ENCODE measurements at regions not wholly inside any gene's neighbourhood (a gene's known extent, or its start where the extent isn't known, plus 50 kb on each side); places are given as distances from the start of the nearest gene placed in this dataset.

DNA sequence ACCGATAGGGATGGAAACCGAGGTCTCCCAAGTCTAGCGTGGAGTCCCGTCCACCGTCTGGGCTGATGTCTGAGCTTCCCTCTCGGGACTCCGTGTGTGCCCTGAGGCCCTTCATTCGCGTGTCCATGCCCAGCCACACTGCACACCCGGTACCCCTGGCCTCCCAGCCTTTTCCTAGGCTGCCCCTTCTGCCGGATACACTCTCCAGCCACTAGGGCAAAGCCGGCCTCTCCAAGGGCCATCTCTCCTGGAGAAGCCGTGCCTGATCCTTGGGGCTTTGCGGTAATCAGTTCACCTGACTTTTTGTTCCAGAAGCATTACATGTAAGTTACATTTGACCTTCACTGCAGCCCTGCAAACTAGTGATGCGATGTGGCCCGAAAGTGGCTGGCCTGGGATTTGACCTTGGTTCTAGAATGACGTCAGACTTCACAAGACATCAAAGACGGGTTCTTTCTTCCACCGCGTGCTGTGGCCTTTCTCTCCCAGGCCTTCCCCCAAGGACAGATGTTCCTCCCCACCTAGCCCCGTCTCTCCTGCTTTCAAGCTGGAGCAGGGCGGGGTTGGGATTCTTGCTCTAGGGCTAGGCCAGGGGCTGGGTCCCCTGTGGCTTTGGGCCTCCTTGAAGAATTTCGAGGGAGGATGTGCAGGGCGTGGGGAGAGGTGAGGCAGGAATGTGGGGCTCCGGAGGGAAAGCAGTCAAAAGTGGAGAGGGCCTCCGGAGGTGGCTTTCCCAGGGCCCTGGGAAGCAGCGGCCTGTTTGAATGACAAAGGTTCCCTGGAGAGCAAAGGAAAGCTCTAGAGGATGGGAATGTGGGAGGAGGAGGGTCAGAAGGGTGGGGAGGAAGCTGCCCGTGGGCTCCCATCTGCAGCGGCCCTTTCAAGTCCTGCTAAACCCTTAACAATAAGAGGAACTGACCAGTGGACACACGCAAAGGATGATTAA, 49.7 kb upstream of the SLC2A1 start (continued):
- no peak for TF ChIP-seq ARID2 (CRISPR knock-in tag; IDR thresholded peaks at IDR 0.05; ENCODE audit: borderline replicate concordance)
- no peak for TF ChIP-seq ZNF343 (CRISPR knock-in tag; IDR thresholded peaks at IDR 0.05)
- TF ChIP-seq, protein P1, sequence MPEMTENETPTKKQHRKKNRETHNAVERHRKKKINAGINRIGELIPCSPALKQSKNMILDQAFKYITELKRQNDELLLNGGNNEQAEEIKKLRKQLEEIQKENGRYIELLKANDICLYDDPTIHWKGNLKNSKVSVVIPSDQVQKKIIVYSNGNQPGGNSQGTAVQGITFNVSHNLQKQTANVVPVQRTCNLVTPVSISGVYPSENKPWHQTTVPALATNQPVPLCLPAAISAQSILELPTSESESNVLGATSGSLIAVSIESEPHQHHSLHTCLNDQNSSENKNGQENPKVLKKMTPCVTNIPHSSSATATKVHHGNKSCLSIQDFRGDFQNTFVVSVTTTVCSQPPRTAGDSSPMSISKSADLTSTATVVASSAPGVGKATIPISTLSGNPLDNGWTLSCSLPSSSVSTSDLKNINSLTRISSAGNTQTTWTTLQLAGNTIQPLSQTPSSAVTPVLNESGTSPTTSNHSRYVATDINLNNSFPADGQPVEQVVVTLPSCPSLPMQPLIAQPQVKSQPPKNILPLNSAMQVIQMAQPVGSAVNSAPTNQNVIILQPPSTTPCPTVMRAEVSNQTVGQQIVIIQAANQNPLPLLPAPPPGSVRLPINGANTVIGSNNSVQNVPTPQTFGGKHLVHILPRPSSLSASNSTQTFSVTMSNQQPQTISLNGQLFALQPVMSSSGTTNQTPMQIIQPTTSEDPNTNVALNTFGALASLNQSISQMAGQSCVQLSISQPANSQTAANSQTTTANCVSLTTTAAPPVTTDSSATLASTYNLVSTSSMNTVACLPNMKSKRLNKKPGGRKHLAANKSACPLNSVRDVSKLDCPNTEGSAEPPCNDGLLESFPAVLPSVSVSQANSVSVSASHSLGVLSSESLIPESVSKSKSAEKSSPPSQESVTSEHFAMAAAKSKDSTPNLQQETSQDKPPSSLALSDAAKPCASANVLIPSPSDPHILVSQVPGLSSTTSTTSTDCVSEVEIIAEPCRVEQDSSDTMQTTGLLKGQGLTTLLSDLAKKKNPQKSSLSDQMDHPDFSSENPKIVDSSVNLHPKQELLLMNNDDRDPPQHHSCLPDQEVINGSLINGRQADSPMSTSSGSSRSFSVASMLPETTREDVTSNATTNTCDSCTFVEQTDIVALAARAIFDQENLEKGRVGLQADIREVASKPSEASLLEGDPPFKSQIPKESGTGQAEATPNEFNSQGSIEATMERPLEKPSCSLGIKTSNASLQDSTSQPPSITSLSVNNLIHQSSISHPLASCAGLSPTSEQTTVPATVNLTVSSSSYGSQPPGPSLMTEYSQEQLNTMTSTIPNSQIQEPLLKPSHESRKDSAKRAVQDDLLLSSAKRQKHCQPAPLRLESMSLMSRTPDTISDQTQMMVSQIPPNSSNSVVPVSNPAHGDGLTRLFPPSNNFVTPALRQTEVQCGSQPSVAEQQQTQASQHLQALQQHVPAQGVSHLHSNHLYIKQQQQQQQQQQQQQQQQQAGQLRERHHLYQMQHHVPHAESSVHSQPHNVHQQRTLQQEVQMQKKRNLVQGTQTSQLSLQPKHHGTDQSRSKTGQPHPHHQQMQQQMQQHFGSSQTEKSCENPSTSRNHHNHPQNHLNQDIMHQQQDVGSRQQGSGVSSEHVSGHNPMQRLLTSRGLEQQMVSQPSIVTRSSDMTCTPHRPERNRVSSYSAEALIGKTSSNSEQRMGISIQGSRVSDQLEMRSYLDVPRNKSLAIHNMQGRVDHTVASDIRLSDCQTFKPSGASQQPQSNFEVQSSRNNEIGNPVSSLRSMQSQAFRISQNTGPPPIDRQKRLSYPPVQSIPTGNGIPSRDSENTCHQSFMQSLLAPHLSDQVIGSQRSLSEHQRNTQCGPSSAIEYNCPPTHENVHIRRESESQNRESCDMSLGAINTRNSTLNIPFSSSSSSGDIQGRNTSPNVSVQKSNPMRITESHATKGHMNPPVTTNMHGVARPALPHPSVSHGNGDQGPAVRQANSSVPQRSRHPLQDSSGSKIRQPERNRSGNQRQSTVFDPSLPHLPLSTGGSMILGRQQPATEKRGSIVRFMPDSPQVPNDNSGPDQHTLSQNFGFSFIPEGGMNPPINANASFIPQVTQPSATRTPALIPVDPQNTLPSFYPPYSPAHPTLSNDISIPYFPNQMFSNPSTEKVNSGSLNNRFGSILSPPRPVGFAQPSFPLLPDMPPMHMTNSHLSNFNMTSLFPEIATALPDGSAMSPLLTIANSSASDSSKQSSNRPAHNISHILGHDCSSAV (CRISPR knock-in tag; IDR thresholded peaks at IDR 0.05; ENCODE audit: borderline replicate concordance), result no peak
- TF ChIP-seq NPAS2 (CRISPR knock-in tag; IDR thresholded peaks at IDR 0.05; ENCODE audit: borderline replicate concordance), result no peak
- no peak for TF ChIP-seq SRSF4 (IDR thresholded peaks at IDR 0.05; ENCODE audit: low read depth, low read length, poor library complexity, severe bottlenecking)
- TF ChIP-seq EED (CRISPR knock-in tag; IDR thresholded peaks at IDR 0.05), result no peak
- TF ChIP-seq IKZF4 (CRISPR knock-in tag; IDR thresholded peaks at IDR 0.05; ENCODE audit: borderline replicate concordance, low read depth, not compliant biosample characterization), result no peak
- no peak for TF ChIP-seq SPEN (CRISPR knock-in tag; IDR thresholded peaks at IDR 0.05; ENCODE audit: low read depth)
- TF ChIP-seq HOXA3 (CRISPR knock-in tag; IDR thresholded peaks at IDR 0.05), result 0 out of 2 replicates have a peak, but pooled peaks have one; percentile 35
- TF ChIP-seq, protein P2, sequence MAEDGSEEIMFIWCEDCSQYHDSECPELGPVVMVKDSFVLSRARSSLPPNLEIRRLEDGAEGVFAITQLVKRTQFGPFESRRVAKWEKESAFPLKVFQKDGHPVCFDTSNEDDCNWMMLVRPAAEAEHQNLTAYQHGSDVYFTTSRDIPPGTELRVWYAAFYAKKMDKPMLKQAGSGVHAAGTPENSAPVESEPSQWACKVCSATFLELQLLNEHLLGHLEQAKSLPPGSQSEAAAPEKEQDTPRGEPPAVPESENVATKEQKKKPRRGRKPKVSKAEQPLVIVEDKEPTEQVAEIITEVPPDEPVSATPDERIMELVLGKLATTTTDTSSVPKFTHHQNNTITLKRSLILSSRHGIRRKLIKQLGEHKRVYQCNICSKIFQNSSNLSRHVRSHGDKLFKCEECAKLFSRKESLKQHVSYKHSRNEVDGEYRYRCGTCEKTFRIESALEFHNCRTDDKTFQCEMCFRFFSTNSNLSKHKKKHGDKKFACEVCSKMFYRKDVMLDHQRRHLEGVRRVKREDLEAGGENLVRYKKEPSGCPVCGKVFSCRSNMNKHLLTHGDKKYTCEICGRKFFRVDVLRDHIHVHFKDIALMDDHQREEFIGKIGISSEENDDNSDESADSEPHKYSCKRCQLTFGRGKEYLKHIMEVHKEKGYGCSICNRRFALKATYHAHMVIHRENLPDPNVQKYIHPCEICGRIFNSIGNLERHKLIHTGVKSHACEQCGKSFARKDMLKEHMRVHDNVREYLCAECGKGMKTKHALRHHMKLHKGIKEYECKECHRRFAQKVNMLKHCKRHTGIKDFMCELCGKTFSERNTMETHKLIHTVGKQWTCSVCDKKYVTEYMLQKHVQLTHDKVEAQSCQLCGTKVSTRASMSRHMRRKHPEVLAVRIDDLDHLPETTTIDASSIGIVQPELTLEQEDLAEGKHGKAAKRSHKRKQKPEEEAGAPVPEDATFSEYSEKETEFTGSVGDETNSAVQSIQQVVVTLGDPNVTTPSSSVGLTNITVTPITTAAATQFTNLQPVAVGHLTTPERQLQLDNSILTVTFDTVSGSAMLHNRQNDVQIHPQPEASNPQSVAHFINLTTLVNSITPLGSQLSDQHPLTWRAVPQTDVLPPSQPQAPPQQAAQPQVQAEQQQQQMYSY (CRISPR knock-in tag; IDR thresholded peaks at IDR 0.05), result no peak
- TF ChIP-seq ZSCAN29 (CRISPR knock-in tag; conservative IDR thresholded peaks at IDR 0.05), result no peak
- TF ChIP-seq ZFP90 (CRISPR knock-in tag; IDR thresholded peaks at IDR 0.05; ENCODE audit: borderline replicate concordance), result no peak
- no peak for TF ChIP-seq ZNF34 (CRISPR knock-in tag; IDR thresholded peaks at IDR 0.05; ENCODE audit: borderline replicate concordance)
- no peak for TF ChIP-seq ZNF337 (CRISPR knock-in tag; IDR thresholded peaks at IDR 0.05; ENCODE audit: borderline replicate concordance, low read depth)
- TF ChIP-seq KDM6A (CRISPR knock-in tag; IDR thresholded peaks at IDR 0.05; ENCODE audit: low read depth), result 0 out of 2 replicates have a peak, but pooled peaks have one; percentile 10
- no peak for TF ChIP-seq PAF1 (CRISPR knock-in tag; IDR thresholded peaks at IDR 0.05)
- no peak; the same call in 1 of the 2 replicates for TF ChIP-seq NR2F2 (IDR thresholded peaks at IDR 0.05; ENCODE audit: borderline replicate concordance, low read depth)

All from HepG2 (cell line).